SK-N-SH (cell line): ENCODE measurements at regions not wholly inside any gene's neighbourhood (a gene's known extent, or its start where the extent isn't known, plus 50 kb on each side); places are given as distances from the start of the nearest gene placed in this dataset.

Experiments
- CTCF ChIA-PET: fragments of 300-600, 350-600 bp; formaldehyde crosslinking; extraction: SDS; loops from one replicate; lab custom pipeline; 2021; lab: Yijun Ruan, JAX
- POLR2A ChIA-PET: fragments of 350-600 bp; sonication (Branson Sonifier 250); formaldehyde crosslinking; extraction: SDS; loops from one replicate; lab custom pipeline; 2020; ENCODE audit warnings: antibody characterized with exemption, inconsistent platforms; lab: Yijun Ruan, JAX
- DNase-seq: peaks from one replicate; pipeline ENCODE4 v3.0.0; 2012
- H2AFZ ChIP-seq: fragments of 200-600 bp; sonication (generic); 2 replicates; pipeline ENCODE4 v1.8.1; 2016; ENCODE audit warnings: antibody characterized with exemption, mild to moderate bottlenecking, low read depth
- H3F3A ChIP-seq: fragments of 200-600 bp; sonication (generic); replicated peaks from 2 replicates; pipeline ENCODE3; 2016; ENCODE audit warnings: antibody characterized with exemption, mild to moderate bottlenecking; ENCODE audit not compliant: insufficient read depth
- H3K27ac ChIP-seq, 2 experiments: fragments of 200-500 bp in 1 of 2; fragments of 200-600 bp in 1 of 2; sonication (Bioruptor generic) in 1 of 2; sonication (generic), shearing (Covaris generic) in 1 of 2; 2 replicates each; pipeline versions ENCODE4 v1.5.1 to v1.6.1; 2014 to 2016; ENCODE audit warnings: low read depth in 2 of 2, inconsistent platforms in 1 of 2, low read length in 1 of 2, mild to moderate bottlenecking in 1 of 2, mixed read lengths in 1 of 2
- H3K27me3 ChIP-seq: fragments of 200-600 bp; sonication (generic), shearing (Covaris generic); 2 replicates; pipeline ENCODE4 v1.6.1; 2016; ENCODE audit warnings: mixed run types; ENCODE audit not compliant: insufficient read depth
- H3K36me3 ChIP-seq, 2 experiments: fragments of 200-500 bp in 1 of 2; fragments of 200-600 bp in 1 of 2; sonication (Bioruptor generic) in 1 of 2; sonication (generic) in 1 of 2; replicated peaks in 1 of 2; 2 replicates each; pipeline versions ENCODE3 to v1.5.1; 2014 to 2016; ENCODE audit warnings: low read length in 1 of 2, mild to moderate bottlenecking in 1 of 2; ENCODE audit not compliant: insufficient read depth in 2 of 2, control insufficient read depth in 1 of 2
- H3K4me1 ChIP-seq, 2 experiments: fragments of 200-500 bp in 1 of 2; fragments of 200-600 bp in 1 of 2; sonication (Bioruptor generic) in 1 of 2; sonication (generic), shearing (Covaris generic) in 1 of 2; 2 replicates each; pipeline versions ENCODE4 v1.5.1 to v1.6.1; 2014 to 2016; ENCODE audit warnings: low read depth in 1 of 2, low read length in 1 of 2, mixed run types in 1 of 2; ENCODE audit not compliant: insufficient read depth in 2 of 2, control insufficient read depth in 1 of 2
- H3K4me2 ChIP-seq: fragments of 200-600 bp; sonication (generic), shearing (Covaris generic); 2 replicates; pipeline ENCODE4 v1.6.1; 2017; ENCODE audit warnings: mixed run types
- H3K4me3 ChIP-seq, 2 experiments: fragments of 200-500 bp in 1 of 2; fragments of 200-600 bp in 1 of 2; sonication (Bioruptor generic) in 1 of 2; sonication (generic), shearing (Covaris generic) in 1 of 2; 2 replicates each; pipeline versions ENCODE4 v1.5.1 to v1.8.1; 2014 to 2016; ENCODE audit warnings: low read depth in 2 of 2, inconsistent platforms in 1 of 2, low read length in 1 of 2, mild to moderate bottlenecking in 1 of 2, mixed read lengths in 1 of 2, moderate library complexity in 1 of 2
- H3K79me2 ChIP-seq: fragments of 200-600 bp; sonication (generic); 2 replicates; pipeline ENCODE4 v1.8.1; 2017; ENCODE audit warnings: mild to moderate bottlenecking; ENCODE audit not compliant: insufficient read depth
- H3K9ac ChIP-seq: fragments of 200-600 bp; sonication (generic); 2 replicates; pipeline ENCODE4 v1.6.1; 2017; ENCODE audit warnings: mixed run types
- H3K9me2 ChIP-seq: fragments of 200-600 bp; sonication (generic); 2 replicates; pipeline ENCODE4 v1.6.1; 2017; ENCODE audit warnings: mixed run types
- H3K9me3 ChIP-seq: fragments of 200-600 bp; sonication (generic); 2 replicates; pipeline ENCODE4 v1.6.1; 2017; ENCODE audit warnings: mixed run types, mild to moderate bottlenecking, moderate library complexity
- H4K20me1 ChIP-seq: fragments of 200-600 bp; sonication (generic); 2 replicates; pipeline ENCODE4 v1.6.1; 2017; ENCODE audit warnings: mild to moderate bottlenecking, mixed run types; ENCODE audit not compliant: insufficient read depth
- CHD2 ChIP-seq: fragments of 150-350 bp; IDR thresholded peaks from 2 replicates; pipeline ENCODE4 v1.6.1; 2018; ENCODE audit warnings: low read length; ENCODE audit not compliant: partially characterized antibody
- CTCF ChIP-seq: fragments of 200-600 bp; sonication (generic); IDR thresholded peaks from 2 replicates; pipeline ENCODE4 v1.6.1; 2017; ENCODE audit warnings: antibody characterized with exemption, mild to moderate bottlenecking, moderate library complexity
- FOSL2 ChIP-seq: IDR thresholded peaks from 2 replicates; pipeline ENCODE4 v1.4.0; 2012; ENCODE audit warnings: low read depth, mild to moderate bottlenecking, moderate library complexity, borderline replicate concordance
- GABPA ChIP-seq: IDR thresholded peaks from 2 replicates; pipeline ENCODE4 v1.4.0; 2012; ENCODE audit warnings: low read depth, mild to moderate bottlenecking
- GATA2 ChIP-seq: sonication (generic); formaldehyde crosslinking; IDR thresholded peaks from 2 replicates; pipeline ENCODE4 v1.5.0; 2020; ENCODE audit warnings: mild to moderate bottlenecking, missing genetic modification reagents
- IRF3 ChIP-seq: fragments of 150-350 bp; IDR thresholded peaks from 2 replicates; pipeline ENCODE4 v1.6.1; 2016; ENCODE audit warnings: mild to moderate bottlenecking, low read depth, low read length
- JUND ChIP-seq: IDR thresholded peaks from 2 replicates; pipeline ENCODE4 v1.4.0; 2012
- MEF2A ChIP-seq: IDR thresholded peaks from 2 replicates; pipeline ENCODE4 v1.4.0; 2012; ENCODE audit warnings: low read depth, borderline replicate concordance
- NFIC ChIP-seq: IDR thresholded peaks from 2 replicates; pipeline ENCODE4 v1.4.0; 2012; ENCODE audit warnings: borderline replicate concordance
- NRF1 ChIP-seq: IDR thresholded peaks from 2 replicates; pipeline ENCODE4 v1.6.1; 2012; ENCODE audit warnings: low read depth, mild to moderate bottlenecking, low read length
- RAD21 ChIP-seq: IDR thresholded peaks from 2 replicates; pipeline ENCODE4 v1.6.1; 2012; ENCODE audit warnings: mild to moderate bottlenecking, low read length
- RCOR1 ChIP-seq: fragments of 150-350 bp; IDR thresholded peaks from 2 replicates; pipeline ENCODE4 v1.6.1; 2017; ENCODE audit warnings: antibody characterized with exemption, low read length
- SIN3A ChIP-seq: IDR thresholded peaks from 2 replicates; pipeline ENCODE4 v1.6.1; 2012; ENCODE audit warnings: low read depth, mild to moderate bottlenecking, low read length, moderate library complexity, borderline replicate concordance
- SMC3 ChIP-seq: IDR thresholded peaks from 2 replicates; pipeline ENCODE4 v1.6.1; 2012; ENCODE audit warnings: low read depth, low read length, improper control_type of control experiment
- TCF12 ChIP-seq: IDR thresholded peaks from 2 replicates; pipeline ENCODE4 v1.4.0; 2012
- USF1 ChIP-seq: IDR thresholded peaks from 2 replicates; pipeline ENCODE4 v1.4.0; 2012; ENCODE audit warnings: low read depth, borderline replicate concordance
- WGBS: methylation state at CpG from one replicate; pipeline ENCODE4 v1.1.6; 2017; ENCODE audit warnings: low lambda C conversion rate; 5-methylcytosine and 5-hydroxymethylcytosine counted together
- TF ChIP-seq, protein P1 (sequence below): IDR thresholded peaks from 2 replicates; pipeline ENCODE4 v1.4.0; 2012; ENCODE audit warnings: low read depth, borderline replicate concordance

- TF ChIP-seq CTCF (no peak), USF1 (no peak), JUND (no peak), SMC3 (no peak), CHD2 (no peak), RCOR1 (no peak)
- TF ChIP-seq, all 33 proteins: peak for 0
Observed at GRCh38 chr20:12068121-12068520, 150.4 kb downstream of the BTBD3 start (continued).

DNA sequence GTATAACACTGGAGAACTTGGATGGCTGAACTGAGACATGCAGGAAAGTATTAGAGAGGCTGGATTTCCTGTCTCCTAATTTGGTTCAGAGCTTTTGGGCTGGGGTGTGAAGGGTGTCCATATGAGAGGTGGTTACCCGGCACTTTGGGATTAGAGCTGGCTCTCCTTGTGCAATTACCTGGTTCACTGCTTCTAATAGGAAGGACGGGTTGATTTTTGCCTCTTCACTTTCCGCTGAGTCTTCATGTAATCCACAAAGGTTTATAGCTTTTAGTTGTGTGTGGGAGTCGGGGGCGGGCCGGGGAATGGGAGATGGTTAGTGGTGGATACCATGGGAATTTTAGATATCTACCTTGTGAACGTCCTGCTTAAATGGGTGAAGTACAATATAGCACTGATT, 151.5 kb downstream of the BTBD3 start:
- H3K9me3 ChIP-seq: no peaks in the 10 kb centered on the region
- CTCF ChIA-PET: no interaction called here

More for the DNA sequence above, 151.5 kb downstream of the BTBD3 start:
- no peak overlapping the region for H3K9ac ChIP-seq
- H3K79me2 ChIP-seq: no peaks in the 10 kb centered on the region
- POLR2A ChIA-PET: no interaction called here
- TF ChIP-seq USF1 (no peak), IRF3 (no peak), GATA2 (CRISPR knock-in tag) (no peak), JUND (no peak), GABPA (no peak), FOSL2 (no peak), MEF2A (no peak), RCOR1 (no peak), RAD21 (no peak), NRF1 (no peak), SIN3A (no peak), TCF12 (no peak), NFIC (no peak)
- TF ChIP-seq, protein P1, sequence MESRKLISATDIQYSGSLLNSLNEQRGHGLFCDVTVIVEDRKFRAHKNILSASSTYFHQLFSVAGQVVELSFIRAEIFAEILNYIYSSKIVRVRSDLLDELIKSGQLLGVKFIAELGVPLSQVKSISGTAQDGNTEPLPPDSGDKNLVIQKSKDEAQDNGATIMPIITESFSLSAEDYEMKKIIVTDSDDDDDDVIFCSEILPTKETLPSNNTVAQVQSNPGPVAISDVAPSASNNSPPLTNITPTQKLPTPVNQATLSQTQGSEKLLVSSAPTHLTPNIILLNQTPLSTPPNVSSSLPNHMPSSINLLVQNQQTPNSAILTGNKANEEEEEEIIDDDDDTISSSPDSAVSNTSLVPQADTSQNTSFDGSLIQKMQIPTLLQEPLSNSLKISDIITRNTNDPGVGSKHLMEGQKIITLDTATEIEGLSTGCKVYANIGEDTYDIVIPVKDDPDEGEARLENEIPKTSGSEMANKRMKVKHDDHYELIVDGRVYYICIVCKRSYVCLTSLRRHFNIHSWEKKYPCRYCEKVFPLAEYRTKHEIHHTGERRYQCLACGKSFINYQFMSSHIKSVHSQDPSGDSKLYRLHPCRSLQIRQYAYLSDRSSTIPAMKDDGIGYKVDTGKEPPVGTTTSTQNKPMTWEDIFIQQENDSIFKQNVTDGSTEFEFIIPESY: no peak
- no peak overlapping the region for H2AFZ ChIP-seq
- H3F3A ChIP-seq: no peaks in the 10 kb centered on the region
- no peak overlapping the region for H3K4me3 ChIP-seq
- no peak overlapping the region for H3K4me2 ChIP-seq
- no peaks in the 10 kb centered on the region for H3K9me2 ChIP-seq
- H4K20me1 ChIP-seq: no peaks in the 10 kb centered on the region
- H3K27ac ChIP-seq: no peak overlapping the region
- no peak for DNase-seq
- H3K27me3 ChIP-seq: no peaks in the 10 kb centered on the region
- 43% methylated on average over 7 of the region's 7 CpGs for WGBS
- H3K36me3 ChIP-seq: no peaks in the 10 kb centered on the region
- no peaks in the 10 kb centered on the region; a peak in 1 of 4 replicates for H3K4me1 ChIP-seq
